ENCODE measurements at regions not wholly inside any gene's neighbourhood (a gene's known extent, or its start where the extent isn't known, plus 50 kb on each side); places are given as distances from the start of the nearest gene placed in this dataset.

GRCh38 chr6:4451718-4452117 is 316.3 kb upstream of the ECI2 start:
- ATAC-seq (no peak), DNase-seq (no peak)
- peaks cover 23% of the 10 kb centered on the region for H3K27me3 Mint-ChIP-seq
- POLR2A ChIA-PET, result interaction anchor here (0.5 kb wide), 1 partner anchor 938 kb away, joined by 3 read pairs; no protein-coding TSS in a partner anchor
- peaks cover 2% of the 10 kb centered on the region for H3K9me3 Mint-ChIP-seq
- no peak overlapping the region for H3K4me3 Mint-ChIP-seq
- intact Hi-C loops (cut with micrococcal nuclease), result no loop called here
- CTCF ChIA-PET, result no interaction called here
- H3K27ac Mint-ChIP-seq, result no peak overlapping the region
- H3K4me1 Mint-ChIP-seq (ENCODE audit: low read depth), result no peaks in the 10 kb centered on the region
- no peaks in the 10 kb centered on the region for H3K36me3 Mint-ChIP-seq (ENCODE audit: low read depth)
- TF ChIP-seq CTCF (IDR thresholded peaks at IDR 0.05), result no peak

GRCh38 chr6:4451081-4451480 is 315.7 kb upstream of the ECI2 start:
- Mint-ChIP-seq H3K36me3 (ENCODE audit: low read depth) (no peaks in the 10 kb centered on the region), H3K4me3 (no peak overlapping the region), H3K9me3 (peaks cover 2% of the 10 kb centered on the region), H3K4me1 (ENCODE audit: low read depth) (no peaks in the 10 kb centered on the region), H3K27me3 (peaks cover 23% of the 10 kb centered on the region), H3K27ac (no peak overlapping the region)
- no peak for TF ChIP-seq CTCF (IDR thresholded peaks at IDR 0.05)
- intact Hi-C loops (cut with micrococcal nuclease), result no loop called here
- CTCF ChIA-PET, result no interaction called here
- POLR2A ChIA-PET, result interaction anchor here (0.5 to 0.7 kb wide), 2 partner anchors 66 to 939 kb away, joined by 3 read pairs; no protein-coding TSS in a partner anchor
- DNase-seq, result no peak
- ATAC-seq, result no peak

GRCh38 chr6:4450237-4450636 is 314.9 kb upstream of the ECI2 start:
- no peak overlapping the region for H3K27ac Mint-ChIP-seq
- intact Hi-C loops (cut with micrococcal nuclease), result no loop called here
- H3K4me1 Mint-ChIP-seq (ENCODE audit: low read depth), result no peaks in the 10 kb centered on the region

GRCh38 chr6:4449409-4449808 is 314.0 kb upstream of the ECI2 start:
- Mint-ChIP-seq H3K4me1 (ENCODE audit: low read depth) (no peaks in the 10 kb centered on the region), H3K27me3 (peaks cover 20% of the 10 kb centered on the region), H3K27ac (no peak overlapping the region), H3K4me3 (no peak overlapping the region), H3K36me3 (ENCODE audit: low read depth) (no peaks in the 10 kb centered on the region), H3K9me3 (peaks cover 2% of the 10 kb centered on the region)
- CTCF ChIA-PET, result no interaction called here
- no peak for TF ChIP-seq CTCF (IDR thresholded peaks at IDR 0.05)
- intact Hi-C loops (cut with micrococcal nuclease), result no loop called here
- POLR2A ChIA-PET, result interaction anchor here (0.6 kb wide), 1 partner anchor 173 kb away, joined by 3 read pairs; no protein-coding TSS in a partner anchor
- no peak for DNase-seq
- no peak for ATAC-seq

More at GRCh38 chr6:4450237-4450636, 314.9 kb upstream of the ECI2 start:
- no peak for DNase-seq
- ChIA-PET POLR2A (no interaction called here), CTCF (no interaction called here)
- H3K27me3 Mint-ChIP-seq, result peaks cover 23% of the 10 kb centered on the region
- H3K9me3 Mint-ChIP-seq, result peaks cover 2% of the 10 kb centered on the region
- no peak for ATAC-seq
- no peak overlapping the region for H3K4me3 Mint-ChIP-seq
- no peaks in the 10 kb centered on the region for H3K36me3 Mint-ChIP-seq (ENCODE audit: low read depth)
- no peak for TF ChIP-seq CTCF (IDR thresholded peaks at IDR 0.05)

GRCh38 chr6:4448841-4449240 is 313.5 kb upstream of the ECI2 start:
- Mint-ChIP-seq H3K4me1 (ENCODE audit: low read depth) (no peaks in the 10 kb centered on the region), H3K9me3 (peaks cover 2% of the 10 kb centered on the region), H3K36me3 (ENCODE audit: low read depth) (no peaks in the 10 kb centered on the region), H3K27ac (no peak overlapping the region), H3K27me3 (peaks cover 19% of the 10 kb centered on the region), H3K4me3 (no peak overlapping the region)
- POLR2A ChIA-PET, result interaction anchor here (0.6 kb wide), 1 partner anchor 573 kb away, joined by 4 read pairs; no protein-coding TSS in a partner anchor
- intact Hi-C loops (cut with micrococcal nuclease), result no loop called here
- DNase-seq, result no peak
- ATAC-seq, result no peak
- TF ChIP-seq CTCF (IDR thresholded peaks at IDR 0.05), result no peak
- CTCF ChIA-PET, result no interaction called here

Measured in activated CD8-positive, alpha-beta T cell treated with anti-CD3 and anti-CD28 coated beads for 36 hours (primary cell).